Prostate gland (tissue), 2 donors: ENCODE measurements at regions not wholly inside any gene's neighbourhood (a gene's known extent, or its start where the extent isn't known, plus 50 kb on each side); places are given as distances from the start of the nearest gene placed in this dataset.

ENCODE experiments used
- POLR2A ChIP-seq: fragments of 450-650 bp; IDR thresholded peaks from one replicate; pipeline ENCODE4 v1.6.1; 2016; ENCODE audit warnings: antibody characterized with exemption, mild to moderate bottlenecking
- TF ChIP-seq, protein P1 (sequence below), 4 experiments: fragments of 200-600 bp in 2 of 4; fragments of 450-650 bp in 2 of 4; sonication (generic) in 2 of 4; IDR thresholded peaks; 1 replicate in 3 of 4; 2 replicates in 1 of 4; pipeline ENCODE4 v1.5.1; 2016 to 2019; ENCODE audit warnings: antibody characterized with exemption in 4 of 4, mild to moderate bottlenecking in 2 of 4, moderate library complexity in 2 of 4

DNA sequence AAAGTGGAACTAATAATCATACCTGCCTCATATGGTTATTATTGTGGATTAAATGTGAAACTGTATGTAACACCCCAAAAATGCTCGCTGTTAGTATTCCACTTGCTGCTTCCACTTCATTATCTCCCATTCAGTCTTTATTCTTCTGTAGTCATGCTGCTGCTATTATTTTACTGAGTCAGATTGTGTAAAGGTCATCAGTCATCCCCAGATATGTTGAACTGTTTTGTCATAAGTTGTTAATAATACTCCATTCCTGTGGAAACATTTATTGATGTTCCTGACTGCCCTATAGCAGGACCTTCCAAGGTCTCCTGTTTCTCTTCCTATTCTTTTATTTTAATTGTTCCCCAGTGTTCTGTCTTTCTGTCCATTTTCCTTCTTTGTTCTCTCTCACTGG, 1148.3 kb downstream of the EPHA7 start:
- no peak for TF ChIP-seq POLR2A
- TF ChIP-seq, protein P1, sequence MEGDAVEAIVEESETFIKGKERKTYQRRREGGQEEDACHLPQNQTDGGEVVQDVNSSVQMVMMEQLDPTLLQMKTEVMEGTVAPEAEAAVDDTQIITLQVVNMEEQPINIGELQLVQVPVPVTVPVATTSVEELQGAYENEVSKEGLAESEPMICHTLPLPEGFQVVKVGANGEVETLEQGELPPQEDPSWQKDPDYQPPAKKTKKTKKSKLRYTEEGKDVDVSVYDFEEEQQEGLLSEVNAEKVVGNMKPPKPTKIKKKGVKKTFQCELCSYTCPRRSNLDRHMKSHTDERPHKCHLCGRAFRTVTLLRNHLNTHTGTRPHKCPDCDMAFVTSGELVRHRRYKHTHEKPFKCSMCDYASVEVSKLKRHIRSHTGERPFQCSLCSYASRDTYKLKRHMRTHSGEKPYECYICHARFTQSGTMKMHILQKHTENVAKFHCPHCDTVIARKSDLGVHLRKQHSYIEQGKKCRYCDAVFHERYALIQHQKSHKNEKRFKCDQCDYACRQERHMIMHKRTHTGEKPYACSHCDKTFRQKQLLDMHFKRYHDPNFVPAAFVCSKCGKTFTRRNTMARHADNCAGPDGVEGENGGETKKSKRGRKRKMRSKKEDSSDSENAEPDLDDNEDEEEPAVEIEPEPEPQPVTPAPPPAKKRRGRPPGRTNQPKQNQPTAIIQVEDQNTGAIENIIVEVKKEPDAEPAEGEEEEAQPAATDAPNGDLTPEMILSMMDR (IDR thresholded peaks at IDR 0.05) = no peak
